Nephron progenitor cell (in vitro differentiated cells): ENCODE measurements at regions not wholly inside any gene's neighbourhood (a gene's known extent, or its start where the extent isn't known, plus 50 kb on each side); places are given as distances from the start of the nearest gene placed in this dataset.

ENCODE experiments used
- DNase-seq: peaks from one replicate; pipeline ENCODE4 v3.0.0; 2021
- H3K27ac Mint-ChIP-seq: 2 replicates; pipeline ENCODE4 v1.8.0; 2021; ENCODE audit warnings: mild to moderate bottlenecking, moderate library complexity, mixed read lengths
- H3K27me3 Mint-ChIP-seq: 2 replicates; pipeline ENCODE4 v1.8.0; 2021; ENCODE audit warnings: mild to moderate bottlenecking, low read depth, mixed read lengths; ENCODE audit not compliant: poor library complexity
- H3K36me3 Mint-ChIP-seq: 2 replicates; pipeline ENCODE4 v1.8.0; 2021; ENCODE audit warnings: low read depth, mixed read lengths
- H3K4me1 Mint-ChIP-seq: 2 replicates; pipeline ENCODE4 v1.8.0; 2021; ENCODE audit warnings: mixed read lengths
- H3K4me3 Mint-ChIP-seq: 2 replicates; pipeline ENCODE4 v1.8.0; 2021; ENCODE audit warnings: mild to moderate bottlenecking, moderate library complexity, mixed read lengths
- H3K9me3 Mint-ChIP-seq: 2 replicates; pipeline ENCODE4 v1.8.0; 2021; ENCODE audit warnings: mild to moderate bottlenecking, moderate library complexity, mixed read lengths
- CTCF ChIP-seq: fragments of 200-600 bp; sonication (generic); IDR thresholded peaks from 2 replicates; pipeline ENCODE4 v1.5.0; 2021; ENCODE audit warnings: antibody characterized with exemption

- Mint-ChIP-seq H3K27ac (no peak overlapping the region), H3K4me1 (peaks cover 12% of the 10 kb centered on the region), H3K27me3 (peaks cover 15% of the 10 kb centered on the region), H3K4me3 (no peak overlapping the region), H3K9me3 (no peaks in the 10 kb centered on the region), H3K36me3 (no peaks in the 10 kb centered on the region)
- TF ChIP-seq CTCF = no peak
- no peak for DNase-seq
Measured at GRCh38 chr16:5580772-5581171, 483.2 kb upstream of the EEF2KMT start.

- peaks cover 12% of the 10 kb centered on the region for H3K4me1 Mint-ChIP-seq
- H3K9me3 Mint-ChIP-seq = no peaks in the 10 kb centered on the region
- H3K36me3 Mint-ChIP-seq = no peaks in the 10 kb centered on the region
- no peak for DNase-seq
- no peak overlapping the region for H3K4me3 Mint-ChIP-seq
- H3K27me3 Mint-ChIP-seq = peaks cover 16% of the 10 kb centered on the region
- H3K27ac Mint-ChIP-seq = no peak overlapping the region
- TF ChIP-seq CTCF = no peak
Measured at GRCh38 chr16:5580296-5580695, 482.7 kb upstream of the EEF2KMT start.

GRCh38 chr16:5578980-5579379, 481.4 kb upstream of the EEF2KMT start:
- peaks cover 17% of the 10 kb centered on the region for H3K27me3 Mint-ChIP-seq
- H3K4me1 Mint-ChIP-seq = peaks cover 12% of the 10 kb centered on the region
- H3K9me3 Mint-ChIP-seq = no peaks in the 10 kb centered on the region
- DNase-seq = no peak
- H3K27ac Mint-ChIP-seq = no peak overlapping the region
- no peaks in the 10 kb centered on the region for H3K36me3 Mint-ChIP-seq
- TF ChIP-seq CTCF = no peak
- H3K4me3 Mint-ChIP-seq = no peak overlapping the region

GRCh38 chr16:5577463-5577862, 479.9 kb upstream of the EEF2KMT start:
- TF ChIP-seq CTCF = no peak
- peaks cover 12% of the 10 kb centered on the region for H3K4me1 Mint-ChIP-seq
- H3K27me3 Mint-ChIP-seq = peaks cover 22% of the 10 kb centered on the region
- no peaks in the 10 kb centered on the region for H3K36me3 Mint-ChIP-seq
- no peak for DNase-seq
- no peak overlapping the region for H3K4me3 Mint-ChIP-seq
- no peak overlapping the region for H3K27ac Mint-ChIP-seq
- H3K9me3 Mint-ChIP-seq = no peaks in the 10 kb centered on the region

- Mint-ChIP-seq H3K4me1 (no peaks in the 10 kb centered on the region), H3K4me3 (no peak overlapping the region), H3K27me3 (peaks cover 24% of the 10 kb centered on the region), H3K36me3 (no peaks in the 10 kb centered on the region), H3K27ac (no peak overlapping the region), H3K9me3 (peaks cover 4% of the 10 kb centered on the region)
- TF ChIP-seq CTCF = no peak
- no peak for DNase-seq
Measured at GRCh38 chr16:5575646-5576245, 478.2 kb upstream of the EEF2KMT start.

GRCh38 chr16:5575121-5575520, 477.5 kb upstream of the EEF2KMT start:
- TF ChIP-seq CTCF = no peak
- Mint-ChIP-seq H3K4me3 (no peak overlapping the region), H3K27me3 (peaks cover 24% of the 10 kb centered on the region), H3K36me3 (no peaks in the 10 kb centered on the region), H3K4me1 (no peaks in the 10 kb centered on the region), H3K27ac (no peak overlapping the region), H3K9me3 (peaks cover 4% of the 10 kb centered on the region)
- no peak for DNase-seq
